GM19043 (cell line): ENCODE measurements at regions not wholly inside any gene's neighbourhood (a gene's known extent, or its start where the extent isn't known, plus 50 kb on each side); places are given as distances from the start of the nearest gene placed in this dataset.

ENCODE experiments used
- ATAC-seq: cut with Tn5 transposase; IDR thresholded peaks from one replicate; pipeline ENCODE4 v1.9.1; 2021; ENCODE audit warnings: low read depth; ENCODE audit not compliant: unreplicated experiment

GRCh38 chr3:24740326-24740725, 245.7 kb upstream of the THRB start:
- ATAC-seq = no peak

GRCh38 chr3:24741506-24741905, 246.9 kb upstream of the THRB start:
- ATAC-seq = no peak

GRCh38 chr3:24748520-24748919, 253.9 kb upstream of the THRB start:
- no peak for ATAC-seq

- no peak for ATAC-seq
These were observed 256.4 kb upstream of the THRB start for GRCh38 chr3:24751020-24751419.

GRCh38 chr3:24756101-24756888, 261.6 kb upstream of the THRB start:
- ATAC-seq = no peak

GRCh38 chr3:24763393-24763792, 268.7 kb upstream of the THRB start:
- no peak for ATAC-seq

- no peak for ATAC-seq
These were observed 269.7 kb upstream of the THRB start for GRCh38 chr3:24764236-24764915.

- no peak for ATAC-seq
These were observed 270.7 kb upstream of the THRB start for GRCh38 chr3:24765399-24765798.

- ATAC-seq = no peak
These were observed 275.3 kb upstream of the THRB start for GRCh38 chr3:24769918-24770317.

GRCh38 chr3:24773798-24774197, 279.1 kb upstream of the THRB start:
- ATAC-seq = peak; percentile 78

- no peak for ATAC-seq
These were observed 286.3 kb upstream of the THRB start for GRCh38 chr3:24780991-24781390.

GRCh38 chr3:24781454-24781853, 286.8 kb upstream of the THRB start:
- no peak for ATAC-seq

- no peak for ATAC-seq
These were observed 299.2 kb upstream of the THRB start for GRCh38 chr3:24793896-24794295.

- peak; percentile 96 for ATAC-seq
These were observed 308.0 kb upstream of the THRB start for GRCh38 chr3:24802614-24803013.

GRCh38 chr3:24804095-24804494, 309.4 kb upstream of the THRB start:
- ATAC-seq = no peak

GRCh38 chr3:24810881-24811280, 316.2 kb upstream of the THRB start:
- ATAC-seq = no peak

GRCh38 chr3:24812116-24812515, 317.5 kb upstream of the THRB start:
- no peak for ATAC-seq

GRCh38 chr3:24818055-24818454, 323.4 kb upstream of the THRB start:
- ATAC-seq = no peak

GRCh38 chr3:24828011-24828410, 333.4 kb upstream of the THRB start:
- ATAC-seq = no peak

- ATAC-seq = no peak
These were observed 333.9 kb upstream of the THRB start for GRCh38 chr3:24828551-24828950.

- ATAC-seq = no peak
These were observed 334.4 kb upstream of the THRB start for GRCh38 chr3:24829011-24829581.
